ACC112 (cell line): ENCODE measurements at regions not wholly inside any gene's neighbourhood (a gene's known extent, or its start where the extent isn't known, plus 50 kb on each side); places are given as distances from the start of the nearest gene placed in this dataset.
"Not testable (repeated sequence)": the region's sequence is repeated elsewhere in the genome, so short reads cannot be mapped to it uniquely, and the experiment has no call there.

Source experiments
- H2AFZ ChIP-seq: fragments of 200-600 bp; sonication (generic); one replicate; pipeline ENCODE4 v1.6.0; 2017; ENCODE audit warnings: antibody characterized with exemption, low read length; ENCODE audit not compliant: unreplicated experiment
- H3K27ac ChIP-seq: fragments of 200-600 bp; sonication (generic); 2 replicates; pipeline ENCODE4 v1.5.1; 2014; ENCODE audit warnings: low read depth, mild to moderate bottlenecking, antibody characterized with exemption, low read length, moderate library complexity
- H3K27me3 ChIP-seq: fragments of 200-600 bp; sonication (generic); 2 replicates; pipeline ENCODE4 v1.6.1; 2014; ENCODE audit warnings: mild to moderate bottlenecking, antibody characterized with exemption, low read length, moderate library complexity, mixed read lengths; ENCODE audit not compliant: insufficient read depth
- H3K36me3 ChIP-seq: fragments of 200-600 bp; sonication (generic); 2 replicates; pipeline ENCODE4 v1.6.1; 2016; ENCODE audit warnings: mild to moderate bottlenecking, antibody characterized with exemption, low read length, moderate library complexity, mixed read lengths; ENCODE audit not compliant: insufficient read depth
- H3K4me1 ChIP-seq: fragments of 200-600 bp; sonication (generic); one replicate; pipeline ENCODE4 v1.6.1; 2016; ENCODE audit warnings: low read length, mixed read lengths; ENCODE audit not compliant: insufficient read depth, unreplicated experiment, control insufficient read depth
- H3K4me3 ChIP-seq: fragments of 200-600 bp; sonication (generic); 2 replicates; pipeline ENCODE4 v1.5.1; 2014; ENCODE audit warnings: mild to moderate bottlenecking, low read depth, low read length
- H3K79me2 ChIP-seq: fragments of 200-600 bp; sonication (generic); one replicate; pipeline ENCODE4 v1.6.0; 2016; ENCODE audit warnings: low read length; ENCODE audit not compliant: control insufficient read depth, unreplicated experiment, insufficient read depth

DNA sequence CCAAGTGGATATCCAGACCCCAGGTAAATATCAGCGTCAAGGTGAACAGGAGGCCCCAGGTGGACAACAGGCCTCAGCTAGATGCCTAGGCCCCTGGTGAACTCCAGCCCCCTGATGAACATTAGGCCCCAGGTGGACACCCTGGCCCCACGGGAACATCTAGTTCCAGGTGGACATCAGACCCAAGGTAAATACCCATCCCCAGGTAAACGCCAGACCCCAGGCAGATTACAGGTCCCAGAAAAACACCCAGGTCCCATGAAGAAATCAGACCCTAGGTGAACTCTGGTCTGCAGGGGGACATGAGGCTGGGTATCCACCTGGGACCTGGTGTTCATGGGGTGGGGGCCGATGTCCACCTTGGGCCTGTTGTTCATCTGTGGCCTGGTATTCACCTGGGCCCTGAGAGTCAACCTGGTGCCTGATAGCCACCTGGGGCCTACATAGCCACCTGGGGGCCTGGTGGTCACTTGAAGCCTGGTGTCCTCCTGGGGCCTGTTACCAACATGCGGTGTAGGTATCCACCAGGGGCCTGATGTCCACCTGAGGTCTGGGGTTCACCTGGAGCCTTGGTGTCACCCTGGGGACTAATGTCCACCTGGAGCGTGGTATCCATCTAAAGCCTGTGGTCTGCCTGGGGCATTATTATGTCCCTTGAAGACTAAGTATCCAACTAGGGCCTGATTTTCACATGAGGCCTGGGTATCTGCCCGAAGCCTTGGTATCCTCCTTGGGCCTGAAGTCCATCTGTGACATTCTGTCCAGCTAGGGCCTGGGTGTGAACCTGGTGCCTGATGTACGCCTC lies 56.8 kb upstream of the SEPTIN5 start:
- no peaks in the 10 kb centered on the region for H3K36me3 ChIP-seq
- no peaks in the 10 kb centered on the region for H3K79me2 ChIP-seq
- H3K27me3 ChIP-seq = no peaks in the 10 kb centered on the region
- no peak overlapping the region for H2AFZ ChIP-seq
- H3K27ac ChIP-seq = no peak overlapping the region
- no peak overlapping the region for H3K4me3 ChIP-seq
- no peaks in the 10 kb centered on the region for H3K4me1 ChIP-seq

DNA sequence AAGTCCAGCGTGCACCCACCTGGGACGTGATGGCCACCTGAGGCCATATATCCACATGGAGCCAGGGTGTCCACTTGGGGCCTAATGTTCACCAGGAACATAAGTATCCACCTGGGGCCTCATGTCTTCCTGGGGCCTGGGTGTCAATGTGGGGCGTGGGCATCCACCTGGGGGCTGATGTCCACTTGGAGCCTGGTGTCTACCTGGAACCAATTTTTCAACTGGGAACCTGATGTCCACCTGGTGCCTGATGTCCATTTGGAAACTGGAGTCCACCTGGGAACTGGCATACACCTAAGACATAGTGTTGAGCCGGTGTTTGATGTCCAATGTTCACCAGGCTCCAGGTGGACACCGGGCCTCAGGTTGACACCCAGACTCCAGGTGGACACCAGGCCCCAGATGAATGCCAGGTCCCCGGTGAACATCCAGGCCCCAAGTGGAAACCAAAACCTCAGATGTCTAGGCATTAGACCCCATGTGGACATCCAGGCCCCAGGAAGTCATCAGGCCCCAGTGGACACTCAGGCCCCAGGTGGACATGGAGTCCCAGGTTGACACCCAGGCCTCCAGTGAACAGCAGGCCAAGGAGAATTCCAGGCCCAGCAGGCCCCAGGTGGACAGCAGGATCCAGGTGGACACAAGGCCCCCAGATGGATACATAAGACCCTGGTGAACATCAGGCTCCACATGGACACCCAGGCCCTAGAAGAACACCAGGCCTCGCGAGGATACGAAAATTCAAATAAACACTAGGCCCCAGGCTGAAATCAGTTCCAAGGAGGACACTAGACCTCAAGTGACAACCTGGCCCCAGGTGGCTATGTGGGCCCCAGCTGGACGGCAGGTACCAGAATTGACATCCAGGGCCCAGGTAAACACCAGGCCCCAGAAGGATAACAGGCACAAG lies 56.0 kb upstream of the SEPTIN5 start:
- Histone ChIP-seq H3K27me3 (no peaks in the 10 kb centered on the region), H3K79me2 (no peaks in the 10 kb centered on the region), H3K27ac (no peak overlapping the region), H3K36me3 (no peaks in the 10 kb centered on the region), H2AFZ (no peak overlapping the region), H3K4me3 (no peak overlapping the region), H3K4me1 (peaks cover under 1% of the 10 kb centered on the region)

DNA sequence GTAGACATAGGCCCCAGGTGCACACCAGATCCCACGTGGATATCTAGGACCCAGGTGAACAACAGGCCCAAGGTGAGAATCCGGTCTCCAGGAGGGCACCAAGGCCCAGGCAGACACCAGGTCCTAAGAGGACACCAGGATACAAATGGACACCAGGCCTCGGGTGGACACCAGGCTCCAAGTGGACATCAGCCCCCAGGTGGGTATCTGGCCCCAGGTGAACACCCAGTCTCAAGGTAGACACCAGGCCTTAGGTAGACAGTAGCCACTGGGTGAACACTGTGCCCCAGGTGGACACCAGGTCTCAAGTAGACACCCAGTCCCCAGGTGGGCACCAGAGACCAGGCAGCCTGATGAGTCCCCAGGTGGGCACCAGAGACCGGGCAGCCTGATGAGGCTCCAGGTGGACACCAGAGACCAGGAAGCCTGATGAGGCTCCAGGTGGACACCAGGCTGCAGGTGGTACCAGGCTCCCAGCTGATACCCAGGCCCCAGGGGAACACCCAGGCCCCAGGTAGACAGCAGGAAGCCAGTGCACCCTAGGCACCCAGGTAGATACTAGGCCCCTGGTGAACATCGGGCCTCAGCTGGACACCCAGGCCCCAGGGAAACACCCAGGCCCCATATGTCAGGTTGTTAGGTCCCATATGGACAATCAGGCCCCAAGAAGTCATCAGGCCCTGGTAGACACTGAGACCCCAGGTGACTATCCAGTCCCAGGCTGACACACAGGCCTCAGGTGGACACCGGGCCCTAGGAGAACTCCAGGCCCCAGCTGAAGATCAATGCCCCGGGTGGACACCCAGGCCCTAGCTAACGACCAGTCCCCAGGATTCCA lies 55.1 kb upstream of the SEPTIN5 start:
- no peak overlapping the region for H2AFZ ChIP-seq
- no peaks in the 10 kb centered on the region for H3K36me3 ChIP-seq
- H3K27me3 ChIP-seq = no peaks in the 10 kb centered on the region
- no peak overlapping the region for H3K4me3 ChIP-seq
- peaks cover 9% of the 10 kb centered on the region for H3K4me1 ChIP-seq
- no peaks in the 10 kb centered on the region for H3K79me2 ChIP-seq
- no peak overlapping the region for H3K27ac ChIP-seq

DNA sequence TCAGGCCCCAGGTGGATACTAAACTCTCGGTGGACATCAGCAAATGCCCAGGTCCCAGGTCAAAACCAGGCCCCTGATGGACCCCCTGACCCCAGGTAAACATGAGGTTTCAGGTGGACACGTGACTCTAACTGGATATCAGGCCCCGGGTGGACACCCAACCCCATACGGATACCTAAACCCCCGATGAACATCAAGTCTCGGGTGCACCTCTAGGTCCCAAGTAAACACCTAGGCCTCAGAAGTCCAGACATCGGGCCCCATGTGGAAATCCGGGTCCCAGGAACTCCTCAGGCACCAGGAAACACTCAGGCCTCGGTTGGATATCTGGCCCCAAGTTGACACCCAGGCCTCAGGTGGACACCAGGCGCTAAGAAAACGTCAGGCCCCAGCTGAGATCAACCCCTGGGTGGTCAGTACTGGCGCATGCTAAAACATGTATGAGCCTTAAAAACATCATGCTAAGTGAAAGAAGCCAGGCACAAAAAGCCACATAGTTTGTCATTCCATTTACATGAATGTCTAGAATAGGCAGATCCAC lies 54.4 kb upstream of the SEPTIN5 start:
- H3K27ac ChIP-seq = no peak overlapping the region
- no peaks in the 10 kb centered on the region for H3K27me3 ChIP-seq
- no peaks in the 10 kb centered on the region for H3K79me2 ChIP-seq
- peaks cover 14% of the 10 kb centered on the region for H3K4me1 ChIP-seq
- H3K4me3 ChIP-seq = no peak overlapping the region
- H2AFZ ChIP-seq = no peak overlapping the region
- H3K36me3 ChIP-seq = no peaks in the 10 kb centered on the region

DNA sequence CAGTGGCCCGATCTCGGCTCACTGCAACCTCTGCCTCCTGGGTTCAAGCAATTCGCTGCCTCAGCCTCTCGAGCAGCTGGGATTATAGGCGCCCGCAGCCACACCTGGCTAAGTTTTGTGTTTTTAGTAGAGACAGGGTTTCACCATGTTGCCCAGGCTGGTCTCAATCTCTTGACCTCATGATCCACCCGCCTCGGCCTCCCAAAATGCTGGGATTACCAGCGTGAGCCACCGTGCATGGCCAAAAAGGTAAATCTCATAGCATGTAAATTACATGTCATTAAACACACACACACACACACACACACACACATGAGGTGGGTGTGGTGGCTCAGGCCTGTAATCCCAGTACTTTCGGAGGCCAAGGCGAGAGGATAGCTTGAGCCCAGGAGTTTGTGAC lies 53.7 kb upstream of the SEPTIN5 start:
- H3K4me1 ChIP-seq = peaks cover 14% of the 10 kb centered on the region
- not testable (repeated sequence) for H3K27ac ChIP-seq

DNA sequence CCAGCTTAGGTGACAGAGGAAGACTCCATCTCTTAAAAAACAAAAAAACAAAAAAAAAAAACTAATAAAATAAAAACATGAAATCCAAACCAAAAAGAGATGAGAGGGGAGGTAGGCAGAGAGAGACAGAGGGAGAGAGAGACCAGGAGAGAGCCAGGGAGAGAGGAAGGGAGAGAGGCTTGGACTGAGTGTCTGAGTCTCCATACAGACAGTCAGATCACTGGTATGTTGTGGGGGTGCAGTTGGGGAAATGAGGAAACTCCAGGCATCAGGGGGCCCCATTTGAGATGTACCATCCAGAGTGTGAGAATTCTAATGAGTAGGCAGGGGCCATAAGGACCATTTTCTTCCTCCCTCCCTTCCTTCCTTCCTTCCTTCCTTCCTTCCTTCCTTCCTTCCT lies 53.1 kb upstream of the SEPTIN5 start:
- no peak overlapping the region for H2AFZ ChIP-seq
- H3K27ac ChIP-seq = no peak overlapping the region
- no peak overlapping the region for H3K4me3 ChIP-seq
- no peaks in the 10 kb centered on the region for H3K27me3 ChIP-seq
- peaks cover 18% of the 10 kb centered on the region for H3K4me1 ChIP-seq
- H3K36me3 ChIP-seq = no peaks in the 10 kb centered on the region
- H3K79me2 ChIP-seq = no peaks in the 10 kb centered on the region

More for the DNA sequence above, 53.7 kb upstream of the SEPTIN5 start:
- H3K36me3 ChIP-seq, H3K27me3 ChIP-seq, H3K4me3 ChIP-seq, H3K79me2 ChIP-seq, H2AFZ ChIP-seq: not testable (repeated sequence)

DNA sequence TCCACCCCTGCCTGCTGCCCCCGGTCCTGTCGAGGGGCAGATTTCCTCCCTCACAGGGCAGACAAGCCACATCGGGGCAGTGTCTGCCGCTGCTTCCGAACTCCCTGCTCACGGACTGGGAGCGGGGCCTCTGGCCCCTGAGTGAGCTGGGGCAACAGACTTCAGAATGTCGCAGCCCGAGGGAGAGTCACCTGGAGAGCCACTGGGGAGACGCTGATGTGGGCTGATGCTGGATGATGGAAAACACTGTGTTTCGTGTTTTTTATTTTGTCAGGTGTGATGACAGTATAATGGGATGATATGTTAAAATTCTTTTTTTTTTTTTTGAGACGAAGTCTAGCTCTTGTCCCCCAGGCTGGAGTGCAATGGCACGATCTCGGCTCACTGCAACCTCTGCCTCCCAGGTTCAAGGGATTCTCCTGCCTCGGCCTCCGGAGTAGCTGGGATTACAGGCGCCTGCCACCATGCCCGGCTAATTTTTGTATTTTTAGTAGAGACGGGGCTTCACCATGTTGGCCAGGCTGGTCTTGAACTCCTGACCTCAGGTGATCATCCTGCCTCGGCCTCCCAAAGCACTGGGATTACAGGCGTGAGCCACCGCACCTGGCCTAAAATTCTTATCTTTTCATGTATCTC lies 52.1 kb upstream of the SEPTIN5 start:
- not testable (repeated sequence) for H3K36me3 ChIP-seq, H2AFZ ChIP-seq, H3K27ac ChIP-seq, H3K27me3 ChIP-seq, H3K4me3 ChIP-seq, H3K79me2 ChIP-seq
- H3K4me1 ChIP-seq = peaks cover 28% of the 10 kb centered on the region

DNA sequence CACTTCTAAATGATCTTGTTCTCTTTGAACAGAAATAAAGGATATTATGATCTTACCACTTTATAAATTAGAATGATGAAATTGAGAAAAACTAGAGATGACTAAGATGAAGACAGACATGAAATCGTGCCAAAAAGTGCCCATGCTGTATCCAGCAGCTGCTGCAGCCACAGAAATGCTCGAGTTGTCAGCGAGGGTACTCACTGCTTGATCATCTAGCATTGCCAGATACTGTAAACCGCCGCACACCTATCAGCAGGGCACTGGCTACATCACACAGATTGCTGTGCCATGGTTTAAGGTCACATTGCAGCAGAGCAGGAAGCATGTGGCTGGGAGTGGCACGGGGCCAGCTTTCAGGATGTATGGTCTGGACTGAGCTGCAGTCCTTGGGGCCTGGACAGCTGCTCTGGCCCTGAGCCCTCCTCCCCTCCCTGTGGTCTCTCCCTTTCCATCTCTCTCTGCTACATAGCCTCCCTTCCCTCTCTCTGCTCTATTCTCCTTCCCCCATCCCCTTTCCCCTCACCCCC lies 51.0 kb upstream of the SEPTIN5 start:
- Histone ChIP-seq H3K4me1 (peaks cover 28% of the 10 kb centered on the region), H3K27ac (peak overlapping the region; percentile 42), H3K79me2 (no peaks in the 10 kb centered on the region), H3K27me3 (no peaks in the 10 kb centered on the region), H3K36me3 (no peaks in the 10 kb centered on the region), H3K4me3 (no peak overlapping the region), H2AFZ (peak overlapping the region; percentile 22)

DNA sequence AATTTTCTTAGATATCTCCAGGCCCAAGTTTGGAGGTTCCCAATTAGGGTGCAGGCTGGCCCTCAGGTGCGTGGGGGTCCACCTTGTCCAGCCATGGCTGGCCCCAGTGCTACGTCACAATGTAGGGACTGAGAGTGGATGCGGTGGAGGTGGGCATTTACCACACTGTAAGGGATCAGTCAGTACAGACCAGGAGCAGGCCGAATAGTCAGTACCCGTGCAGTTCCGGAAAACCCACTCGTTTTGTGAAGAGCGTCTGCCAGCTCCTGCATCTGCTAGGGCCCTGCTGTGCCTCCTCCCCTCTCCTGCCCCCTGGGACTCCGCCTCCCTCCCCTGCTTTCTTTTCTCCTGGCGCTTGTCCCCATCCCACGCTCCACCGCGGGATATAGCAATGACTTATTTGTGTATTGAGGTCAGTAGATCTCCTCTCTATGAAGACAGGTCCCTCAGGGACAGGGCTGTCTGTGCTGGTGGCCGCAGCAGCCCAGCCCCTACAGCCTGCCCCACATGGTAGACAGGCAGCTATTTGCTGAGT lies 50.4 kb upstream of the SEPTIN5 start:
- H3K4me3 ChIP-seq = no peak overlapping the region
- H3K4me1 ChIP-seq = peaks cover 28% of the 10 kb centered on the region
- no peaks in the 10 kb centered on the region for H3K27me3 ChIP-seq
- no peak overlapping the region for H2AFZ ChIP-seq
- H3K27ac ChIP-seq = peak overlapping the region; percentile 42
- H3K79me2 ChIP-seq = no peaks in the 10 kb centered on the region
- no peaks in the 10 kb centered on the region for H3K36me3 ChIP-seq
